Gastrocnemius medialis (tissue), 4 donors: ENCODE measurements at regions not wholly inside any gene's neighbourhood (a gene's known extent, or its start where the extent isn't known, plus 50 kb on each side); places are given as distances from the start of the nearest gene placed in this dataset.
"Not testable (repeated sequence)": the region's sequence is repeated elsewhere in the genome, so short reads cannot be mapped to it uniquely, and the experiment has no call there.

Experiments
- ATAC-seq, 2 donors: fragments of 150-250 bp; one replicate each; pipeline ENCODE4 v1.9.1; 2016
- DNase-seq, 2 donors: peaks; one replicate each; pipeline ENCODE4 v3.0.0-alpha.2; 2019
- H3K27ac ChIP-seq, 4 donors: fragments of 200-600 bp; sonication (generic); 1 replicate in 1 of 4; 2 replicates in 3 of 4; pipeline ENCODE4 v1.5.1; 2016 to 2018; ENCODE audit warnings: mild to moderate bottlenecking in 2 of 4, moderate library complexity in 1 of 4
- H3K27me3 ChIP-seq, 3 donors: fragments of 200-600 bp; sonication (generic) in 2 of 3; 1 replicate in 1 of 3; 2 replicates in 2 of 3; pipeline versions ENCODE4 v1.5.1 to v1.6.0; 2016 to 2019; ENCODE audit warnings: mild to moderate bottlenecking in 1 of 3, moderate library complexity in 1 of 3
- H3K36me3 ChIP-seq, 2 donors: fragments of 200-600 bp; sonication (generic) in 1 of 2; one replicate each; pipeline ENCODE4 v1.5.1; 2017 to 2018
- H3K4me1 ChIP-seq, 2 donors: fragments of 200-600 bp; sonication (generic) in 1 of 2; one replicate each; pipeline ENCODE4 v1.5.1; 2016 to 2017; ENCODE audit warnings: mild to moderate bottlenecking in 2 of 2
- H3K4me3 ChIP-seq, 4 donors: fragments of 200-600 bp; sonication (generic) in 3 of 4; 1 replicate in 1 of 4; 2 replicates in 3 of 4; pipeline ENCODE4 v1.5.1; 2016 to 2019; ENCODE audit warnings: mild to moderate bottlenecking in 2 of 4
- H3K9me3 ChIP-seq, 3 donors: fragments of 200-600 bp; sonication (generic) in 2 of 3; 1 replicate in 1 of 3; 2 replicates in 2 of 3; pipeline ENCODE4 v1.5.1; 2016 to 2019
- POLR2A ChIP-seq, 2 donors: fragments of 450-650 bp; IDR thresholded peaks; one replicate each; pipeline ENCODE4 v1.6.1; 2017; ENCODE audit warnings: antibody characterized with exemption in 2 of 2, mild to moderate bottlenecking in 2 of 2, moderate library complexity in 2 of 2
- in situ Hi-C, 4 donors: fragments of 200-750 bp; cut with MboI; loops; one replicate each; pipeline versions ENCODE4 v1.15.0 to v1.8.0; 2017; ENCODE audit warnings: low sequenced_read_pairs in 4 of 4
- intact Hi-C: fragments of 100-400 bp; cut with DNase I; formaldehyde crosslinking; loops from one replicate; pipeline ENCODE4 v1.15.1; 2023; ENCODE audit warnings: low total_unique reads
- TF ChIP-seq, protein P1 (sequence below), 5 experiments: fragments of 450-650 bp in 3 of 5; fragments of 200-600 bp in 2 of 5; sonication (generic) in 2 of 5; IDR thresholded peaks in 4 of 5; conservative IDR thresholded peaks in 1 of 5; 1 replicate in 4 of 5; 2 replicates in 1 of 5; pipeline ENCODE4 v1.5.1; 2016 to 2019; ENCODE audit warnings: antibody characterized with exemption in 5 of 5, mild to moderate bottlenecking in 3 of 5, moderate library complexity in 3 of 5

DNA sequence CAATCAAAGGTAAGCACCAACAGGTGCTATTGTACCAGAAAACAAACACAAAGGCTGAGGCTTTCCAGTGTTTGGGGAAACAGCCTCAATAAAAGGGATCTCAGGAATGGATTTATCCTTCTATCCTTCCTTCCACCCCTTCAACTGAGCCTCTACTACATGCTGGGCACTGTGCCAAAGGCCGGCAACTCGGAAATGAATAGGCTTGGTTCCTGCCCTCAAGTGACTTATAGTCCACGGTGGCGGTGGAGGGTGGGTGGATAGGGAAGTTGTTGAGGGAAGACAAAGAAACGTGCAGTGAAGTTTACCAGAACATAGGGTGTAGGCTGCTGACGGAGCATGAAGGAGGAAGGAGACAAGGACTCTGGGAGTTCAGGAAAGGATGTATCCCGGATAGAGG, 73.4 kb upstream of the TAB2 start:
- no peak for TF ChIP-seq POLR2A (IDR thresholded peaks at IDR 0.05)
- TF ChIP-seq, protein P1, sequence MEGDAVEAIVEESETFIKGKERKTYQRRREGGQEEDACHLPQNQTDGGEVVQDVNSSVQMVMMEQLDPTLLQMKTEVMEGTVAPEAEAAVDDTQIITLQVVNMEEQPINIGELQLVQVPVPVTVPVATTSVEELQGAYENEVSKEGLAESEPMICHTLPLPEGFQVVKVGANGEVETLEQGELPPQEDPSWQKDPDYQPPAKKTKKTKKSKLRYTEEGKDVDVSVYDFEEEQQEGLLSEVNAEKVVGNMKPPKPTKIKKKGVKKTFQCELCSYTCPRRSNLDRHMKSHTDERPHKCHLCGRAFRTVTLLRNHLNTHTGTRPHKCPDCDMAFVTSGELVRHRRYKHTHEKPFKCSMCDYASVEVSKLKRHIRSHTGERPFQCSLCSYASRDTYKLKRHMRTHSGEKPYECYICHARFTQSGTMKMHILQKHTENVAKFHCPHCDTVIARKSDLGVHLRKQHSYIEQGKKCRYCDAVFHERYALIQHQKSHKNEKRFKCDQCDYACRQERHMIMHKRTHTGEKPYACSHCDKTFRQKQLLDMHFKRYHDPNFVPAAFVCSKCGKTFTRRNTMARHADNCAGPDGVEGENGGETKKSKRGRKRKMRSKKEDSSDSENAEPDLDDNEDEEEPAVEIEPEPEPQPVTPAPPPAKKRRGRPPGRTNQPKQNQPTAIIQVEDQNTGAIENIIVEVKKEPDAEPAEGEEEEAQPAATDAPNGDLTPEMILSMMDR (IDR thresholded peaks at IDR 0.05 in 4 of 5, conservative IDR thresholded peaks at IDR 0.05 in 1 of 5) = no peak
- ATAC-seq (no peak), DNase-seq (no peak)
- intact Hi-C loops (no loop called here), in situ Hi-C loops (no loop called here)
- Histone ChIP-seq H3K4me3 (no peak overlapping the region), H3K9me3 (no peaks in the 10 kb centered on the region), H3K36me3 (no peaks in the 10 kb centered on the region), H3K27me3 (no peaks in the 10 kb centered on the region), H3K4me1 (no peaks in the 10 kb centered on the region), H3K27ac (no peak overlapping the region)

DNA sequence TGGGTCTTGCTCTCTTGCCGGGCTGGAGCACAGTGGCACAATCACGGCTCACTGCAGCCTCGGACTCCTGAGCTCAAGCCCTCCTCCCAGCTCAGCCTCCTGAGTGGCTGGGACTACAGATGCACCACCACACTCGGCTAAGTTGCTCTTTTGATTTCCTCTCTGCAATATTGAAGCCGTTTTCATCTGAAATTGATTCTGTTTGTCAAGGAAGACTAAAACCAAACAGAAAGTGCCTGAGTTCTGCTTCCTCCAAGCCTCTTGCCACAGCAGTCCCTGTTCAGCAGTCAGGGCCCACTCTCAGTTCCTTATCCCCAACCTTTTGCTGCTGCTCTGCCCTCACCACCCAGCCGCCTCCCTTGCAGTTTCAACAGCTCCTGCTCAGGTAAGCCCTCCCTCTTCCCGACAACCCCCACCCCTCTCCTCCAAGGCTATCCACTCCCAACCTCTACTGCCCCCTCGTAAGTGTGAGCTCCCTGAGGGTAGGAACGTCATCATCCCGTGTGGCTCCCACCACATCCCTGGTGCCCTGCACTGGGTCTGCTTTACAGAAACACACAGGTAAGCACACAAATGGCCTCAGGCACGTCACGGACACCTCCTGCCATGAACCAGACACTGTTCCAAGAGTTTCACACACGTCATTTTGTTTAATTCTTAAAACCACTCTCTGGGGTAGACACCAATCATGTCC, 70.7 kb upstream of the TAB2 start:
- H3K27ac ChIP-seq = no peak overlapping the region
- DNase-seq (no peak), ATAC-seq (no peak)

GRCh38 chr6:149247385-149247763, 70.1 kb upstream of the TAB2 start:
- Histone ChIP-seq H3K27me3 (no peaks in the 10 kb centered on the region), H3K4me1 (no peaks in the 10 kb centered on the region), H3K27ac (no peak overlapping the region), H3K36me3 (no peaks in the 10 kb centered on the region), H3K4me3 (no peak overlapping the region), H3K9me3 (no peaks in the 10 kb centered on the region)
- TF ChIP-seq POLR2A (IDR thresholded peaks at IDR 0.05) = no peak
- in situ Hi-C loops (no loop called here), intact Hi-C loops (no loop called here)
- ATAC-seq (no peak), DNase-seq (no peak)

More for the DNA sequence above, 70.7 kb upstream of the TAB2 start:
- Histone ChIP-seq H3K36me3 (no peaks in the 10 kb centered on the region), H3K27me3 (no peaks in the 10 kb centered on the region), H3K4me3 (no peak overlapping the region), H3K9me3 (no peaks in the 10 kb centered on the region), H3K4me1 (no peaks in the 10 kb centered on the region)
- TF ChIP-seq, protein P1 (IDR thresholded peaks at IDR 0.05 in 4 of 5, conservative IDR thresholded peaks at IDR 0.05 in 1 of 5) = no peak
- no peak for TF ChIP-seq POLR2A (IDR thresholded peaks at IDR 0.05)
- in situ Hi-C loops (no loop called here), intact Hi-C loops (no loop called here)

DNA sequence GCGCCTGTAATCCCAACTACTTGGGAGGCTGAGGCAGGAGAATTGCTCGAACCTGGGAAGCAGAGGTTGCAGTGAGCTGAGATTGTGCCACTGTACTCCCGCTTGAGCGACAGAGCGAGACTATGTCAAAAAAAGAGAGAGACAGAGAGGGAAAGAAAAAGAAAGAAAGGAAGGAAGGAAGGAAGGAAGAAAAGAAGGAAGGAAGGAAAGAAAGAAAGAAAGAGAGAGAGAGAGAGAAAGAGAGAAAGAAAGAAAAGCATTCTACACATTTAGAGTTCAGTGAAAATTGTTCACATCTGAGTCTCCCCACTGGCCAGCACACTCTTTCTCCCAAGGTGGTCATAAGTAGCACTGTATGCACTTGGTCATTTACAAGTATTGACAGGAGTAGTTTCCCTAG, 69.2 kb upstream of the TAB2 start:
- H3K27me3 ChIP-seq, H3K9me3 ChIP-seq, H3K27ac ChIP-seq, in situ Hi-C loops, DNase-seq, intact Hi-C loops, H3K4me1 ChIP-seq, H3K4me3 ChIP-seq, H3K36me3 ChIP-seq, ATAC-seq: not testable (repeated sequence)

- no peaks in the 10 kb centered on the region for H3K27me3 ChIP-seq
- no peak overlapping the region for H3K27ac ChIP-seq
- in situ Hi-C loops (no loop called here), intact Hi-C loops (no loop called here)
- no peak overlapping the region for H3K4me3 ChIP-seq
- DNase-seq (no peak), ATAC-seq (no peak)
- H3K36me3 ChIP-seq = no peaks in the 10 kb centered on the region
- H3K4me1 ChIP-seq = no peaks in the 10 kb centered on the region
- no peak for TF ChIP-seq POLR2A (IDR thresholded peaks at IDR 0.05)
- TF ChIP-seq, protein P1 (IDR thresholded peaks at IDR 0.05 in 4 of 5, conservative IDR thresholded peaks at IDR 0.05 in 1 of 5) = no peak
- no peaks in the 10 kb centered on the region for H3K9me3 ChIP-seq
Measured at GRCh38 chr6:149248693-149249369, 68.7 kb upstream of the TAB2 start.
